HepG2 (cell line): ENCODE measurements at regions not wholly inside any gene's neighbourhood (a gene's known extent, or its start where the extent isn't known, plus 50 kb on each side); places are given as distances from the start of the nearest gene placed in this dataset.

Experiments
- ATAC-seq: fragments of 200-7000 bp; cut with Tn5 transposase; 3 replicates; pipeline ENCODE4 v1.9.1; 2020; ENCODE audit warnings: mild to moderate bottlenecking, moderate library complexity
- BruUV-seq: library from RNA; stranded (reverse); fragments of 400-500 nt; replicated peaks from 2 replicates; lab custom pipeline; 2021; lab: Mats Ljungman, UMichigan
- CTCF ChIA-PET: fragments of 300-600 bp; formaldehyde crosslinking; extraction: SDS; loops from one replicate; lab custom pipeline; 2021; ENCODE audit warnings: low total read pairs, inconsistent platforms, low intra/inter-chr PET ratio; lab: Yijun Ruan, JAX
- POLR2A ChIA-PET: fragments of 350-600 bp; sonication (Branson Sonifier 250); formaldehyde crosslinking; loops from one replicate; lab custom pipeline; 2020; ENCODE audit warnings: antibody characterized with exemption, inconsistent platforms; lab: Yijun Ruan, JAX
- DNase-seq: peaks from one replicate; pipeline ENCODE4 v3.0.0-alpha.2; 2015; ENCODE audit warnings: low spot score
- FAIRE-seq: peaks from 3 replicates; lab custom pipeline; 2011; peaks lifted over from hg19 to GRCh38; lab: Jason Lieb, UNC
- H2AFZ ChIP-seq: one replicate; pipeline ENCODE4 v1.6.1; 2011; ENCODE audit warnings: low read length, inconsistent platforms
- H3K27ac ChIP-seq: fragments of 300-600 bp; 3 replicates; pipeline ENCODE4 v1.8.0; 2011; ENCODE audit warnings: mixed run types, mild to moderate bottlenecking, mixed read lengths, low read length, inconsistent platforms; ENCODE audit not compliant: insufficient read depth; ENCODE audit errors: extremely low read length
- H3K27me3 ChIP-seq, 2 experiments: fragments of 200-600 bp in 1 of 2; 2 replicates in 1 of 2; 3 replicates in 1 of 2; pipeline versions ENCODE4 v1.6.0 to v1.8.0; 2011; ENCODE audit warnings: low read length in 2 of 2, mild to moderate bottlenecking in 2 of 2, moderate library complexity in 2 of 2, inconsistent platforms in 1 of 2; ENCODE audit not compliant: insufficient read depth in 2 of 2, control insufficient read depth in 1 of 2
- H3K36me3 ChIP-seq, 2 experiments: fragments of 200-600 bp in 1 of 2; replicated peaks in 1 of 2; 2 replicates in 1 of 2; 3 replicates in 1 of 2; pipeline versions ENCODE4 v1.5.1 to v1.8.0; 2011; ENCODE audit warnings: low read length in 2 of 2, inconsistent platforms in 1 of 2; ENCODE audit not compliant: insufficient read depth in 2 of 2, control insufficient read depth in 1 of 2
- H3K4me1 ChIP-seq: 2 replicates; pipeline ENCODE4 v1.5.1; 2012; ENCODE audit warnings: low read length, inconsistent platforms; ENCODE audit not compliant: insufficient read depth
- H3K4me2 ChIP-seq: 2 replicates; pipeline ENCODE4 v1.6.0; 2011; ENCODE audit warnings: low read depth, low read length, inconsistent platforms
- H3K4me3 ChIP-seq, 3 experiments: fragments of 200-600 bp in 1 of 3; sonication (generic), shearing (Covaris generic) in 1 of 3; replicated peaks in 1 of 3; 2 replicates each; pipeline ENCODE4 v1.5.1; 2011 to 2016; ENCODE audit warnings: low read length in 3 of 3, inconsistent platforms in 2 of 3, low read depth in 2 of 3, mild to moderate bottlenecking in 2 of 3, control low read depth in 1 of 3, mixed read lengths in 1 of 3; ENCODE audit not compliant: insufficient read depth in 1 of 3
- H3K79me2 ChIP-seq: one replicate; pipeline ENCODE4 v1.6.1; 2011; ENCODE audit warnings: low read length, inconsistent platforms; ENCODE audit not compliant: insufficient read depth
- H3K9ac ChIP-seq: 2 replicates; pipeline ENCODE4 v1.6.0; 2011; ENCODE audit warnings: mild to moderate bottlenecking, low read depth, low read length, inconsistent platforms; ENCODE audit not compliant: insufficient read depth
- H3K9me3 ChIP-seq: 2 replicates; pipeline ENCODE4 v1.5.1; 2012; ENCODE audit warnings: mild to moderate bottlenecking, low read length
- H4K20me1 ChIP-seq: 2 replicates; pipeline ENCODE4 v1.6.0; 2011; ENCODE audit warnings: inconsistent platforms, mild to moderate bottlenecking, low read length, moderate library complexity; ENCODE audit not compliant: insufficient read depth
- ATF3 ChIP-seq: sonication (generic); formaldehyde crosslinking; IDR thresholded peaks from 2 replicates; pipeline ENCODE4 v1.4.0; 2020; ENCODE audit warnings: missing genetic modification reagents
- ETV6 ChIP-seq: sonication (generic); formaldehyde crosslinking; conservative IDR thresholded peaks from 2 replicates; pipeline ENCODE4 v1.4.0; 2020; ENCODE audit warnings: missing genetic modification reagents
- GPBP1L1 ChIP-seq: sonication (generic); formaldehyde crosslinking; IDR thresholded peaks from 2 replicates; pipeline ENCODE4 v1.5.0; 2020; ENCODE audit warnings: mild to moderate bottlenecking, missing genetic modification reagents
- HOXD1 ChIP-seq: sonication (generic); formaldehyde crosslinking; IDR thresholded peaks from 2 replicates; pipeline ENCODE4 v1.5.0; 2020; ENCODE audit warnings: missing genetic modification reagents
- MIER2 ChIP-seq: IDR thresholded peaks from 2 replicates; pipeline ENCODE4 v1.6.1; 2016; ENCODE audit warnings: missing biosample characterization, missing genetic modification reagents
- ZBTB49 ChIP-seq: sonication (generic); formaldehyde crosslinking; IDR thresholded peaks from 2 replicates; pipeline ENCODE4 v1.4.0; 2020; ENCODE audit warnings: missing genetic modification reagents, borderline replicate concordance
- ZFP37 ChIP-seq: sonication (generic); formaldehyde crosslinking; IDR thresholded peaks from 2 replicates; pipeline ENCODE4 v1.4.0; 2020; ENCODE audit warnings: missing genetic modification reagents, borderline replicate concordance
- ZFP41 ChIP-seq: sonication (generic); formaldehyde crosslinking; IDR thresholded peaks from 2 replicates; pipeline ENCODE4 v1.4.0; 2020; ENCODE audit warnings: mild to moderate bottlenecking, missing genetic modification reagents, borderline replicate concordance
- ZNF251 ChIP-seq: sonication (generic); formaldehyde crosslinking; IDR thresholded peaks from 2 replicates; pipeline ENCODE4 v1.9.0; 2021; ENCODE audit warnings: mild to moderate bottlenecking, missing genetic modification reagents
- ZNF550 ChIP-seq: sonication (generic); formaldehyde crosslinking; IDR thresholded peaks from 2 replicates; pipeline ENCODE4 v1.4.0; 2020; ENCODE audit warnings: mild to moderate bottlenecking, missing genetic modification reagents, borderline replicate concordance
- ZNF558 ChIP-seq: sonication (generic); formaldehyde crosslinking; IDR thresholded peaks from 2 replicates; pipeline ENCODE4 v1.9.0; 2022; ENCODE audit warnings: mild to moderate bottlenecking, missing genetic modification reagents, borderline replicate concordance
- ZNF646 ChIP-seq: sonication (generic); formaldehyde crosslinking; IDR thresholded peaks from 2 replicates; pipeline ENCODE4 v1.9.0; 2021; ENCODE audit warnings: mild to moderate bottlenecking, missing genetic modification reagents
- WGBS: methylation state at CpG from one replicate; pipeline ENCODE4 v1.1.6; 2017; ENCODE audit warnings: low lambda C conversion rate; 5-methylcytosine and 5-hydroxymethylcytosine counted together
- in situ Hi-C: cut with HindIII; loops from 2 replicates; pipeline ENCODE4 v1.10.0; 2017; ENCODE audit warnings: low pct_unique_long_range_greater_than_20kb; ENCODE audit not compliant: extremely low pct_ligation_motif_present
- intact Hi-C: fragments of 100-400 bp; cut with micrococcal nuclease; formaldehyde crosslinking; loops from one replicate; pipeline ENCODE4 v1.10.0; 2022; ENCODE audit not compliant: unreplicated experiment

- TF ChIP-seq ZFP37 (CRISPR knock-in tag) (no peak), ZFP41 (CRISPR knock-in tag) (no peak)
- TF ChIP-seq, all 625 proteins: peak for 0
Measured at GRCh38 chr4:26206999-26207398, 113.8 kb upstream of the RBPJ start (continued).

- CTCF ChIA-PET, result no interaction called here
- POLR2A ChIA-PET, result no interaction called here
- ATAC-seq (no peak), DNase-seq (no peak), FAIRE-seq (no peak)
- Histone ChIP-seq H3K27me3 (peaks cover 0 to 2% of the 10 kb centered on the region in 2 experiments; a peak in 1 of 5 replicates), H3K9ac (no peak overlapping the region), H3K9me3 (no peaks in the 10 kb centered on the region), H3K4me3 (no peak overlapping the region), H3K36me3 (no peaks in the 10 kb centered on the region), H3K27ac (no peak overlapping the region), H3K79me2 (no peaks in the 10 kb centered on the region), H3K4me2 (no peak overlapping the region), H2AFZ (no peak overlapping the region), H4K20me1 (no peaks in the 10 kb centered on the region), H3K4me1 (no peaks in the 10 kb centered on the region)
- in situ Hi-C loops, result no loop called here
- no TSS peak for BruUV-seq
- WGBS, result 0% methylated on average over 1 of the region's 3 CpGs
- intact Hi-C loops, result no loop called here
- TF ChIP-seq HOXD1 (CRISPR knock-in tag), result no peak
- no peak for TF ChIP-seq ZNF251 (CRISPR knock-in tag)
- no peak for TF ChIP-seq ZNF550 (CRISPR knock-in tag)
- TF ChIP-seq ZNF558 (CRISPR knock-in tag), result no peak
- no peak for TF ChIP-seq ETV6 (CRISPR knock-in tag)
- no peak for TF ChIP-seq ZBTB49 (CRISPR knock-in tag)
- no peak for TF ChIP-seq ATF3 (CRISPR knock-in tag)
- no peak for TF ChIP-seq GPBP1L1 (CRISPR knock-in tag)
- TF ChIP-seq ZNF646 (CRISPR knock-in tag), result no peak
- no peak for TF ChIP-seq MIER2 (CRISPR knock-in tag)
Measured at GRCh38 chr4:26207631-26208030, 113.2 kb upstream of the RBPJ start.
